ENCODE measurements at regions not wholly inside any gene's neighbourhood (a gene's known extent, or its start where the extent isn't known, plus 50 kb on each side); places are given as distances from the start of the nearest gene placed in this dataset.

GRCh38 chr12:127254420-127254955 is 1012.5 kb upstream of the TMEM132C start:
- in situ Hi-C loops (cut with HindIII; ENCODE audit: low pct_ligation_motif_present, low sequenced_read_pairs): no loop called here
- Histone ChIP-seq H3K27me3 (replicated peaks) (no peaks in the 10 kb centered on the region), H3K4me3 (ENCODE audit: low read depth, low read length) (no peak overlapping the region), H3K27ac (no peak overlapping the region), H3K36me3 (replicated peaks) (no peaks in the 10 kb centered on the region)
- no peak for DNase-seq
- no peak for TF ChIP-seq CTCF (IDR thresholded peaks at IDR 0.05; ENCODE audit: low read depth, low read length, missing control alignments)

DNA sequence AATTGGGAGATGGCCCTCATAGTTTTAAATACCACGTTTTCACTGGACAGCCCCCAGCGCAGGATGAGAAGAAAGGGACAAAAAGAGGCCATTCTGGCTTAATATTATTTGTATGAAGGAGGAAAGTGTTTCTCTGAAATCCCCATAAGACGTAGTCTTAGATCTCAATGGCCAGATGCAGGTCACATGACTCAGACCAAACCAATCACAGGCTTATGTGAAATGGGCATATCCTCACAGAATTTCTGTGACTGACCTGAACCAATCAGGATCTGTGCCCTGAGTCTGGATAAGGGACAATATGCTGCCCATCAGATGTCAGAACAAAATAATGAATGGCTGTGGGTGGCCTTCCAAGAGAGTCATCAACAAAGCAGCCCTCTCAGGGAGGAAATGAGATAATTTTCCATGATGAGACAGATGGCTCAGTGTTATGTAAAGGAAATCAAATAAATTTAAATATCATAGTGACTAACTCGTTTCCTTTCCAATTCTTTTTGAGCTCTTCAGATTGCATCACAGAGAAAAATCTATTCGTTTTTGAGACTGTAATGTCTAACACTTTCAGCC is 1009.5 kb upstream of the TMEM132C start:
- no peaks in the 10 kb centered on the region for H3K36me3 ChIP-seq (replicated peaks)
- peak overlapping the region; percentile 29 for H3K27ac ChIP-seq
- no peak overlapping the region for H3K4me3 ChIP-seq (ENCODE audit: low read depth, low read length)
- peak; percentile 45 for DNase-seq
- TF ChIP-seq CTCF (IDR thresholded peaks at IDR 0.05; ENCODE audit: low read depth, low read length, missing control alignments): no peak
- in situ Hi-C loops (cut with HindIII; ENCODE audit: low pct_ligation_motif_present, low sequenced_read_pairs): no loop called here
- no peaks in the 10 kb centered on the region for H3K27me3 ChIP-seq (replicated peaks)

DNA sequence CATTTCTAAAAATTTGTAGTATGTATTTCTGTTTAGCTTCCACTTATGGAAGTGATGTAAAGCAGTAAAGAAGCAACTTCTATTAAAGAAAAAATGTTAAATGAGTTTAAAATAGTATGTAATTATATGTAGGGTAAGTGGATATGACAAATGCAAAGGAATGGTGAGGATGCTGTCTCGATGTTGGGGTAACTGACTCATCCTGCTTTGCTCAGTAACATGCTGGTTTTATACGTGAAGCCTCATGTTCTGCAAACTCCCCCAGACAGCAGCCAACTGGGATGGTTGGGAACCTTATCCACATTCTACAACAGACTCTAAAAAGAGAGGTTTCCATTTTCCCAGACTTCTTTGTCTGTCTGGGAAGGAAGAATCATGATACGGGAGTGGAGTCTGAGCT is 1006.4 kb upstream of the TMEM132C start:
- no peaks in the 10 kb centered on the region for H3K27me3 ChIP-seq (replicated peaks)
- in situ Hi-C loops (cut with HindIII; ENCODE audit: low pct_ligation_motif_present, low sequenced_read_pairs): no loop called here

DNA sequence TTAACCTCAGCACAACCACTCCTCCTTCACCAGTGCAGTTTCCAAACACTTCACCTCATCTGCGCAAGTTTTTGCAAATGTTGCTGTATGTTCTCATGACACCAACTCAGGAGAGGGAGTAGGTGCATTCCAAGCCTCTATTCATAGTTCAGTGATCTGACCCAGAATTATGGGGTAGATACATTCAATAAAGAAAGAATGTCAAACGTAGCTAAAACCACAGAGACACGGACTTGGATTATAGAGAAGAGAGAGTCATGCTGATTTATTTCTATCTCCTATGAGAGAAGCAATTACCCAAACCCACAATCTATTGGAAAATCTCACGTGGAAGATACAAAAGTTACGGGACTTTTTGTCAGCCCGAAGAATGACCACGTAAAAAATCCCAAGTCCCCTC is 1006.0 kb upstream of the TMEM132C start:
- Histone ChIP-seq H3K27me3 (replicated peaks) (no peaks in the 10 kb centered on the region), H3K4me3 (ENCODE audit: low read depth, low read length) (no peak overlapping the region), H3K27ac (no peak overlapping the region), H3K36me3 (replicated peaks) (no peaks in the 10 kb centered on the region)
- no peak for DNase-seq
- in situ Hi-C loops (cut with HindIII; ENCODE audit: low pct_ligation_motif_present, low sequenced_read_pairs): no loop called here
- TF ChIP-seq CTCF (IDR thresholded peaks at IDR 0.05; ENCODE audit: low read depth, low read length, missing control alignments): no peak

More for the DNA sequence above, 1006.4 kb upstream of the TMEM132C start:
- H3K4me3 ChIP-seq (ENCODE audit: low read depth, low read length): no peak overlapping the region
- DNase-seq: peak; percentile 46
- H3K27ac ChIP-seq: no peak overlapping the region
- no peaks in the 10 kb centered on the region for H3K36me3 ChIP-seq (replicated peaks)
- no peak for TF ChIP-seq CTCF (IDR thresholded peaks at IDR 0.05; ENCODE audit: low read depth, low read length, missing control alignments)

DNA sequence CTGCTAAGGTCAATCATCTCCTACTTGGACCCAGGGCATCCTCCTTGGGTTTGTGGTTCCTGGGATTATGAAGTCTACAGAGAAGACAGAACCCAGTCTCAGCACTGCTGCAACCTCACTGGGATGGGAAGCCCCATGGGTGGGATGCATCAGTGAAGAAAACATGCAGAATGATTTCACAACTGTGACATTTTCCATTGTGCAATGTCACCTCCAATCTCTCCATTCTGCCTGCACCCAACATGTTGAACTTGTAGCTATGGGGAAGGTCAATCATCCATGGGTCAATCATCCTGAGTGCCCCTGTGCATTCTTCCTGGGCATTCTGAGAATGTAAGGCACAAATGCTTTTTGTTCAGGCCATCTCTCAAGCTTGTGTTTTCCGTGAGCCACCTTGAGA is 1004.4 kb upstream of the TMEM132C start:
- Histone ChIP-seq H3K27me3 (replicated peaks) (no peaks in the 10 kb centered on the region), H3K4me3 (ENCODE audit: low read depth, low read length) (no peak overlapping the region), H3K27ac (no peak overlapping the region), H3K36me3 (replicated peaks) (no peaks in the 10 kb centered on the region)
- no peak for DNase-seq
- in situ Hi-C loops (cut with HindIII; ENCODE audit: low pct_ligation_motif_present, low sequenced_read_pairs): no loop called here
- no peak for TF ChIP-seq CTCF (IDR thresholded peaks at IDR 0.05; ENCODE audit: low read depth, low read length, missing control alignments)

DNA sequence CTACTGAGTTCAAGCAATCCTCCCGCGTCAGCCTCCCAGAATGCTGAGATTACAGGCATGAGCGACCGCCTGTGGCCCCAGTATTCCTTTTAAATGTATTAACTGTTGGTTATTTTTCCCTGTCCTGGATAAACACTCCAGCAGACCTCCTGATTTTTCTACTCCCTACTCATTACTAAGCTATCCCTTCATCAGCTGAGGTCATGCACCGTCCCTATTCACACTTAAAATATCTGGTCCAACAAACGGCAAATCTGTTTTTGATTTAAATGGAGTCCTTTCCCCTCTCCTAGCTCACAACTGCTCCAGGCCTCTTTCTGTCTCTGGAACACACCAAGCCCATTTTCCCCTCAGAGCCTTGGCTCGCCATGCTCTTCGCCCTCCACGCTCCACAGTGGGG is 1003.3 kb upstream of the TMEM132C start:
- TF ChIP-seq CTCF (IDR thresholded peaks at IDR 0.05; ENCODE audit: low read depth, low read length, missing control alignments): no peak
- no peak overlapping the region for H3K27ac ChIP-seq
- H3K27me3 ChIP-seq (replicated peaks): no peaks in the 10 kb centered on the region
- H3K36me3 ChIP-seq (replicated peaks): no peaks in the 10 kb centered on the region
- DNase-seq: no peak
- in situ Hi-C loops (cut with HindIII; ENCODE audit: low pct_ligation_motif_present, low sequenced_read_pairs): no loop called here
- no peak overlapping the region for H3K4me3 ChIP-seq (ENCODE audit: low read depth, low read length)
